IMR-90 (cell line): ENCODE measurements at regions not wholly inside any gene's neighbourhood (a gene's known extent, or its start where the extent isn't known, plus 50 kb on each side); places are given as distances from the start of the nearest gene placed in this dataset.

Experiments used
- ATAC-seq: fragments of 200-7000 bp; cut with Tn5 transposase; 2 replicates; pipeline ENCODE4 v1.9.1; 2020; ENCODE audit warnings: low read depth, mild to moderate bottlenecking, moderate library complexity
- BruUV-seq: library from RNA; stranded (reverse); fragments of 400-500 nt; replicated peaks from 2 replicates; lab custom pipeline; 2021; lab: Mats Ljungman, UMichigan
- CTCF ChIA-PET: fragments of 300-600 bp; formaldehyde crosslinking; extraction: SDS; loops from one replicate; lab custom pipeline; 2021; ENCODE audit warnings: antibody characterized with exemption; lab: Yijun Ruan, JAX
- POLR2A ChIA-PET: fragments of 300-600 bp; sonication (Branson Sonifier 250); formaldehyde crosslinking; loops from one replicate; lab custom pipeline; 2022; ENCODE audit warnings: antibody characterized with exemption; ENCODE audit not compliant: unreplicated experiment; lab: Charles Lee
- DNase-seq: peaks from one replicate; pipeline ENCODE4 v3.0.0; 2013
- H2AFZ ChIP-seq: replicated peaks from 2 replicates; pipeline ENCODE3; 2013; ENCODE audit warnings: low read length, mild to moderate bottlenecking; ENCODE audit not compliant: poor library complexity
- H2AK5ac ChIP-seq: 2 replicates; pipeline ENCODE4 v1.6.1; 2013; ENCODE audit warnings: low read depth, low read length, inconsistent platforms
- H2AK9ac ChIP-seq: replicated peaks from 2 replicates; pipeline ENCODE3; 2013; ENCODE audit warnings: mild to moderate bottlenecking, low read depth, low read length, moderate library complexity; ENCODE audit not compliant: poor library complexity
- H2BK120ac ChIP-seq: 2 replicates; pipeline ENCODE4 v1.6.1; 2013; ENCODE audit warnings: low read depth, low read length, inconsistent platforms
- H2BK15ac ChIP-seq: 3 replicates; pipeline ENCODE4 v1.6.1; 2013; ENCODE audit warnings: low read depth, low read length, inconsistent platforms
- H2BK20ac ChIP-seq: 2 replicates; pipeline ENCODE4 v1.6.1; 2013; ENCODE audit warnings: low read depth, mild to moderate bottlenecking, inconsistent platforms, low read length, moderate library complexity
- H2BK5ac ChIP-seq: 2 replicates; pipeline ENCODE4 v1.6.1; 2013; ENCODE audit warnings: mild to moderate bottlenecking, low read depth, low read length, inconsistent platforms; ENCODE audit not compliant: poor library complexity, severe bottlenecking
- H3K14ac ChIP-seq: replicated peaks from 2 replicates; pipeline ENCODE4 v1.6.1; 2013; ENCODE audit warnings: low read depth, low read length, inconsistent platforms
- H3K18ac ChIP-seq: 2 replicates; pipeline ENCODE4 v1.6.1; 2013; ENCODE audit warnings: low read depth, low read length, control low read depth
- H3K23ac ChIP-seq: 2 replicates; pipeline ENCODE4 v1.6.1; 2013; ENCODE audit warnings: low read depth, low read length, inconsistent platforms
- H3K27ac ChIP-seq: 2 replicates; pipeline ENCODE4 v1.5.1; 2013; ENCODE audit warnings: mild to moderate bottlenecking, control low read depth, low read length; ENCODE audit not compliant: insufficient read depth
- H3K27me3 ChIP-seq: 2 replicates; pipeline ENCODE4 v1.6.1; 2013; ENCODE audit warnings: low read length; ENCODE audit not compliant: control insufficient read depth, insufficient read depth
- H3K36me3 ChIP-seq: 2 replicates; pipeline ENCODE4 v1.6.1; 2013; ENCODE audit warnings: low read length, mixed read lengths; ENCODE audit not compliant: control insufficient read depth, insufficient read depth
- H3K4ac ChIP-seq: 2 replicates; pipeline ENCODE4 v1.6.1; 2013; ENCODE audit warnings: low read depth, low read length, inconsistent platforms
- H3K4me1 ChIP-seq: 2 replicates; pipeline ENCODE4 v1.6.1; 2013; ENCODE audit warnings: low read length, mixed read lengths; ENCODE audit not compliant: control insufficient read depth, insufficient read depth
- H3K4me2 ChIP-seq: 2 replicates; pipeline ENCODE4 v1.6.1; 2013; ENCODE audit warnings: low read depth, mild to moderate bottlenecking, control low read depth, low read length, moderate library complexity
- H3K4me3 ChIP-seq: 2 replicates; pipeline ENCODE4 v1.5.1; 2013; ENCODE audit warnings: low read depth, mild to moderate bottlenecking, control low read depth, low read length, moderate library complexity; ENCODE audit not compliant: insufficient read depth
- H3K56ac ChIP-seq: 2 replicates; pipeline ENCODE4 v1.6.1; 2013; ENCODE audit warnings: low read length, inconsistent platforms; ENCODE audit not compliant: insufficient read depth; ENCODE audit errors: extremely low read depth
- H3K79me1 ChIP-seq, 2 experiments: 2 replicates each; pipeline ENCODE4 v1.6.1; 2013; ENCODE audit warnings: low read length in 2 of 2, inconsistent platforms in 1 of 2, low read depth in 1 of 2
- H3K9ac ChIP-seq: 2 replicates; pipeline ENCODE4 v1.6.1; 2013; ENCODE audit warnings: low read depth, low read length, control low read depth
- H3K9me1 ChIP-seq: 2 replicates; pipeline ENCODE4 v1.6.1; 2013; ENCODE audit warnings: low read length, inconsistent platforms; ENCODE audit not compliant: insufficient read depth
- H3K9me3 ChIP-seq: 2 replicates; pipeline ENCODE4 v1.6.1; 2013; ENCODE audit warnings: low read length; ENCODE audit not compliant: control insufficient read depth, insufficient read depth
- H4K20me1 ChIP-seq: 2 replicates; pipeline ENCODE4 v1.6.1; 2013; ENCODE audit warnings: low read length, inconsistent platforms; ENCODE audit not compliant: insufficient read depth
- H4K5ac ChIP-seq: 2 replicates; pipeline ENCODE4 v1.6.1; 2013; ENCODE audit warnings: mild to moderate bottlenecking, low read depth, low read length, control low read depth
- H4K8ac ChIP-seq, 2 experiments: 2 replicates each; pipeline ENCODE4 v1.6.1; 2013; ENCODE audit warnings: low read depth in 2 of 2, low read length in 2 of 2, control low read depth in 1 of 2, inconsistent platforms in 1 of 2
- H4K91ac ChIP-seq: 2 replicates; pipeline ENCODE4 v1.6.1; 2013; ENCODE audit warnings: low read depth, low read length, inconsistent platforms; ENCODE audit not compliant: insufficient read depth
- CTCF ChIP-seq: conservative IDR thresholded peaks from 2 replicates; pipeline ENCODE4 v1.5.1; 2012; ENCODE audit warnings: mild to moderate bottlenecking, low read depth, low read length, improper control_type of control experiment
- MAFK ChIP-seq: IDR thresholded peaks from 2 replicates; pipeline ENCODE4 v1.6.1; 2012; ENCODE audit warnings: low read depth, low read length, improper control_type of control experiment
- RAD21 ChIP-seq: IDR thresholded peaks from 2 replicates; pipeline ENCODE4 v1.6.1; 2012; ENCODE audit warnings: low read length, improper control_type of control experiment
- RCOR1 ChIP-seq: IDR thresholded peaks from 2 replicates; pipeline ENCODE4 v1.6.1; 2012; ENCODE audit warnings: mild to moderate bottlenecking, low read length, improper control_type of control experiment; ENCODE audit not compliant: insufficient replicate concordance
- WGBS, 2 experiments: methylation state at CpG; one replicate each; pipeline versions ENCODE4 v1.1.5 to v1.1.7; 2013; ENCODE audit warnings: missing lambda C conversion rate in 2 of 2; ENCODE audit not compliant: insufficient read length in 1 of 2; ENCODE audit errors: extremely low coverage in 2 of 2; 5-methylcytosine and 5-hydroxymethylcytosine counted together
- dilution Hi-C: fragments of 300-500 bp; cut with HindIII; formaldehyde crosslinking; loops from one replicate; pipeline ENCODE4 v1.14.3; 2018; ENCODE audit warnings: low sequenced_read_pairs; ENCODE audit not compliant: unreplicated experiment
- in situ Hi-C: fragments of 300-500 bp; cut with MboI; formaldehyde crosslinking; loops from 3 replicates; pipeline ENCODE4 v1.14.3; 2019; ENCODE audit warnings: low sequenced_read_pairs, inconsistent platforms, mixed read lengths
- intact Hi-C: fragments of 100-400 bp; cut with micrococcal nuclease; formaldehyde crosslinking; loops from 2 replicates; pipeline ENCODE4 v1.10.0; 2022

- DNase-seq (peak; percentile 92), ATAC-seq (peak; percentile 97)
- POLR2A ChIA-PET, result interaction anchor here (0.5 kb wide), 1 partner anchor 346 kb away, joined by 3 read pairs; no protein-coding TSS in a partner anchor
- intact Hi-C loops, result no loop called here
- Histone ChIP-seq H3K79me1 (no peaks in the 10 kb centered on the region), H4K5ac (no peak overlapping the region), H2BK15ac (no peak overlapping the region), H3K4ac (no peak overlapping the region), H2BK5ac (no peak overlapping the region), H3K4me1 (peaks cover 4% of the 10 kb centered on the region; the same call in 1 of the 2 replicates), H3K18ac (no peak overlapping the region), H4K20me1 (no peaks in the 10 kb centered on the region), H2AK5ac (no peak overlapping the region), H4K8ac (no peak overlapping the region), H3K27me3 (peaks cover 10% of the 10 kb centered on the region), H3K4me3 (no peak overlapping the region), H4K91ac (no peak overlapping the region), H3K23ac (no peak overlapping the region), H3K14ac (no peak overlapping the region), H2AFZ (no peak overlapping the region), H3K9ac (no peak overlapping the region), H2BK120ac (no peak overlapping the region), H3K56ac (no peak overlapping the region), H3K9me1 (no peaks in the 10 kb centered on the region), H3K36me3 (no peaks in the 10 kb centered on the region), H2BK20ac (no peak overlapping the region), H3K27ac (no peak overlapping the region), H3K9me3 (0 out of 2 replicates have a peak, but pooled peaks cover 1% of the 10 kb centered on the region), H3K4me2 (no peak overlapping the region), H2AK9ac (no peak overlapping the region)
- TF ChIP-seq RCOR1, result no peak
- TF ChIP-seq MAFK, result peak; percentile 94
- no peak for TF ChIP-seq RAD21
- TF ChIP-seq CTCF, result no peak
- no TSS peak for BruUV-seq
- WGBS, 2 experiments, result no CpG with 5 or more reads among the region's 3 CpGs
- CTCF ChIA-PET, result no interaction called here
- dilution Hi-C loops, result no loop called here
- in situ Hi-C loops, result no loop called here
These were observed 295.2 kb downstream of the SRBD1 start for GRCh38 chr2:45315861-45316260.
